SK-N-SH (cell line): ENCODE measurements at regions not wholly inside any gene's neighbourhood (a gene's known extent, or its start where the extent isn't known, plus 50 kb on each side); places are given as distances from the start of the nearest gene placed in this dataset.

Source experiments
- ELF1 ChIP-seq: IDR thresholded peaks from 2 replicates; pipeline ENCODE4 v1.4.0; 2012
- EP300 ChIP-seq, 2 experiments: IDR thresholded peaks; 2 replicates each; pipeline versions ENCODE4 v1.4.0 to v1.6.1; 2012; ENCODE audit warnings: borderline replicate concordance in 1 of 2, low read depth in 1 of 2, low read length in 1 of 2
- GABPA ChIP-seq: IDR thresholded peaks from 2 replicates; pipeline ENCODE4 v1.4.0; 2012; ENCODE audit warnings: low read depth, mild to moderate bottlenecking
- JUND ChIP-seq: IDR thresholded peaks from 2 replicates; pipeline ENCODE4 v1.4.0; 2012
- POLR2AphosphoS5 ChIP-seq: IDR thresholded peaks from 2 replicates; pipeline ENCODE4 v1.6.1; 2012; ENCODE audit warnings: low read depth, low read length
- RFX5 ChIP-seq: IDR thresholded peaks from 2 replicates; pipeline ENCODE4 v1.6.1; 2012; ENCODE audit warnings: mild to moderate bottlenecking, improper control_type of control experiment, low read length
- SMC3 ChIP-seq: IDR thresholded peaks from 2 replicates; pipeline ENCODE4 v1.6.1; 2012; ENCODE audit warnings: low read depth, low read length, improper control_type of control experiment
- USF1 ChIP-seq: IDR thresholded peaks from 2 replicates; pipeline ENCODE4 v1.4.0; 2012; ENCODE audit warnings: low read depth, borderline replicate concordance
- TF ChIP-seq, protein P1 (sequence below): fragments of 200-600 bp; sonication (generic); IDR thresholded peaks from 2 replicates; pipeline ENCODE4 v1.6.1; 2017; ENCODE audit warnings: antibody characterized with exemption, mild to moderate bottlenecking, moderate library complexity

GRCh38 chr17:79342376-79342775, 267.8 kb downstream of the ENGASE start:
- TF ChIP-seq, protein P1, sequence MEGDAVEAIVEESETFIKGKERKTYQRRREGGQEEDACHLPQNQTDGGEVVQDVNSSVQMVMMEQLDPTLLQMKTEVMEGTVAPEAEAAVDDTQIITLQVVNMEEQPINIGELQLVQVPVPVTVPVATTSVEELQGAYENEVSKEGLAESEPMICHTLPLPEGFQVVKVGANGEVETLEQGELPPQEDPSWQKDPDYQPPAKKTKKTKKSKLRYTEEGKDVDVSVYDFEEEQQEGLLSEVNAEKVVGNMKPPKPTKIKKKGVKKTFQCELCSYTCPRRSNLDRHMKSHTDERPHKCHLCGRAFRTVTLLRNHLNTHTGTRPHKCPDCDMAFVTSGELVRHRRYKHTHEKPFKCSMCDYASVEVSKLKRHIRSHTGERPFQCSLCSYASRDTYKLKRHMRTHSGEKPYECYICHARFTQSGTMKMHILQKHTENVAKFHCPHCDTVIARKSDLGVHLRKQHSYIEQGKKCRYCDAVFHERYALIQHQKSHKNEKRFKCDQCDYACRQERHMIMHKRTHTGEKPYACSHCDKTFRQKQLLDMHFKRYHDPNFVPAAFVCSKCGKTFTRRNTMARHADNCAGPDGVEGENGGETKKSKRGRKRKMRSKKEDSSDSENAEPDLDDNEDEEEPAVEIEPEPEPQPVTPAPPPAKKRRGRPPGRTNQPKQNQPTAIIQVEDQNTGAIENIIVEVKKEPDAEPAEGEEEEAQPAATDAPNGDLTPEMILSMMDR, result no peak
- TF ChIP-seq SMC3 (no peak), USF1 (no peak), GABPA (no peak), JUND (no peak), EP300 (IDR thresholded peaks at IDR 0.05; ENCODE audit: borderline replicate concordance in 1 of 2, low read depth in 1 of 2, low read length in 1 of 2) (no peak), RFX5 (no peak), POLR2AphosphoS5 (no peak), ELF1 (no peak)
